Neural crest cell (in vitro differentiated cells): ENCODE measurements at regions not wholly inside any gene's neighbourhood (a gene's known extent, or its start where the extent isn't known, plus 50 kb on each side); places are given as distances from the start of the nearest gene placed in this dataset.
"Not testable (repeated sequence)": the region's sequence is repeated elsewhere in the genome, so short reads cannot be mapped to it uniquely, and the experiment has no call there.

Source experiments
- DNase-seq: peaks from one replicate; pipeline ENCODE4 v3.0.0; 2021; ENCODE audit warnings: low read depth, mixed read lengths, low spot score
- H3K27ac Mint-ChIP-seq: one replicate; pipeline ENCODE4 v1.8.0; 2021; ENCODE audit warnings: mild to moderate bottlenecking, mixed read lengths; ENCODE audit not compliant: unreplicated experiment
- H3K27me3 Mint-ChIP-seq: 2 replicates; pipeline ENCODE4 v1.8.0; 2021; ENCODE audit warnings: low read depth, mild to moderate bottlenecking, mixed read lengths
- H3K36me3 Mint-ChIP-seq: 2 replicates; pipeline ENCODE4 v1.8.0; 2021; ENCODE audit warnings: low read depth, mild to moderate bottlenecking, mixed read lengths
- H3K4me1 Mint-ChIP-seq: 2 replicates; pipeline ENCODE4 v1.8.0; 2021; ENCODE audit warnings: mixed read lengths
- H3K4me3 Mint-ChIP-seq: one replicate; pipeline ENCODE4 v1.8.0; 2021; ENCODE audit warnings: mild to moderate bottlenecking, mixed read lengths
- H3K9me3 Mint-ChIP-seq: 2 replicates; pipeline ENCODE4 v1.8.0; 2021; ENCODE audit warnings: mixed read lengths
- TF ChIP-seq, protein P1 (sequence below): fragments of 200-600 bp; sonication (generic); conservative IDR thresholded peaks from 2 replicates; pipeline ENCODE4 v1.5.0; 2021; ENCODE audit warnings: antibody characterized with exemption, mild to moderate bottlenecking

DNA sequence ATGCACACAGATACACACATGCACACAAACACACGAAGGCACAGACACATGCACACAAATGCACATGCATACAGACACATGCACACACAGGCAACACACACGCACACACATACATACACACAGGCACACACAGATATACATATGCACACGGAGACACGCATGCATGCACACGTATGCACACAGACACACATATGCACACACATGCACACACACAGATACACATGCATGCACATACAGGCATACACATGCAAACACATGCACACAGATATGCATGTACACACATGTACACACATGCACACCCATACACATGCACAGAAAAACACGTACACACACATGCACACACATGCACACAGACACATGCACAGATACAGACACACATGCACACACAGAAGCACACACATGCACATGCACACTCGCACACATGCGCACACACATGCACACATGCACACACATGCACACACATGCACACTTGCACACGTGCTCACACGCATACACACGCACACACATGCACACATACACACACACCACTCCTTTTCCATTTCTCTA lies 70.8 kb upstream of the ALDH3B2 start:
- no peak overlapping the region for H3K4me3 Mint-ChIP-seq
- TF ChIP-seq, protein P1, sequence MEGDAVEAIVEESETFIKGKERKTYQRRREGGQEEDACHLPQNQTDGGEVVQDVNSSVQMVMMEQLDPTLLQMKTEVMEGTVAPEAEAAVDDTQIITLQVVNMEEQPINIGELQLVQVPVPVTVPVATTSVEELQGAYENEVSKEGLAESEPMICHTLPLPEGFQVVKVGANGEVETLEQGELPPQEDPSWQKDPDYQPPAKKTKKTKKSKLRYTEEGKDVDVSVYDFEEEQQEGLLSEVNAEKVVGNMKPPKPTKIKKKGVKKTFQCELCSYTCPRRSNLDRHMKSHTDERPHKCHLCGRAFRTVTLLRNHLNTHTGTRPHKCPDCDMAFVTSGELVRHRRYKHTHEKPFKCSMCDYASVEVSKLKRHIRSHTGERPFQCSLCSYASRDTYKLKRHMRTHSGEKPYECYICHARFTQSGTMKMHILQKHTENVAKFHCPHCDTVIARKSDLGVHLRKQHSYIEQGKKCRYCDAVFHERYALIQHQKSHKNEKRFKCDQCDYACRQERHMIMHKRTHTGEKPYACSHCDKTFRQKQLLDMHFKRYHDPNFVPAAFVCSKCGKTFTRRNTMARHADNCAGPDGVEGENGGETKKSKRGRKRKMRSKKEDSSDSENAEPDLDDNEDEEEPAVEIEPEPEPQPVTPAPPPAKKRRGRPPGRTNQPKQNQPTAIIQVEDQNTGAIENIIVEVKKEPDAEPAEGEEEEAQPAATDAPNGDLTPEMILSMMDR, result no peak
- H3K4me1 Mint-ChIP-seq, result peaks cover 46% of the 10 kb centered on the region
- peaks cover 4% of the 10 kb centered on the region for H3K9me3 Mint-ChIP-seq
- no peak overlapping the region for H3K27ac Mint-ChIP-seq
- DNase-seq, result no peak
- peaks cover 2% of the 10 kb centered on the region for H3K27me3 Mint-ChIP-seq
- H3K36me3 Mint-ChIP-seq, result no peaks in the 10 kb centered on the region

GRCh38 chr11:67744231-67744630 lies 69.8 kb upstream of the ALDH3B2 start:
- not testable (repeated sequence) for DNase-seq, H3K36me3 Mint-ChIP-seq, H3K9me3 Mint-ChIP-seq, H3K27me3 Mint-ChIP-seq, H3K4me3 Mint-ChIP-seq
- Mint-ChIP-seq H3K4me1 (peaks cover 46% of the 10 kb centered on the region), H3K27ac (peak overlapping the region; percentile 89)

DNA sequence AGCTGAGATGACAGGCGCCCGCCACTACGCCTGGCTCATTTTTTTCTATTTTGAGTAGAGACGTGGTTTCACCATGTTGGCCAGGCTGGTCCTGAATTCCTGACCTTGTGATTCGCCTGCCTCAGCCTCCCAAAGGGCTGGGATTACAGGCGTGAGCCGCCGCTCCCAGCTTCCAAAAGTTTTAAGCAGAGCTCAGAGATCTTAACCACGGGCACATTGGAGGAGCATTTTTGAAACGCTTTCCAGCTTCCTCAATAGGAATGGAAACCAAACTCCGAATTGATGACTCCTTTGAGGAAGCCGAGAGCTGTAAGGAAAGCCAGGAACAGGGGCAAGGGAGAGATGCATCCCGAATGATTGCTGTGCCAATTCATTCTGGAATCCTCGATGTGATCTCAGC lies 63.8 kb upstream of the ALDH3B2 start:
- not testable (repeated sequence) for H3K27me3 Mint-ChIP-seq, H3K36me3 Mint-ChIP-seq, DNase-seq, H3K4me1 Mint-ChIP-seq, H3K4me3 Mint-ChIP-seq, H3K27ac Mint-ChIP-seq, H3K9me3 Mint-ChIP-seq

GRCh38 chr11:67737562-67738080 lies 63.2 kb upstream of the ALDH3B2 start:
- DNase-seq, H3K27ac Mint-ChIP-seq, H3K36me3 Mint-ChIP-seq, H3K4me3 Mint-ChIP-seq, H3K27me3 Mint-ChIP-seq, H3K4me1 Mint-ChIP-seq, H3K9me3 Mint-ChIP-seq: not testable (repeated sequence)

GRCh38 chr11:67732045-67732787 lies 57.8 kb upstream of the ALDH3B2 start:
- Mint-ChIP-seq H3K27ac (no peak overlapping the region), H3K9me3 (peaks cover 7% of the 10 kb centered on the region), H3K36me3 (no peaks in the 10 kb centered on the region), H3K4me3 (no peak overlapping the region), H3K4me1 (peaks cover 35% of the 10 kb centered on the region), H3K27me3 (peaks cover 3% of the 10 kb centered on the region)
- no peak for DNase-seq
- TF ChIP-seq, protein P1, result peak; percentile 50

- H3K36me3 Mint-ChIP-seq, result no peaks in the 10 kb centered on the region
- peaks cover 2% of the 10 kb centered on the region for H3K27me3 Mint-ChIP-seq
- H3K4me1 Mint-ChIP-seq, result peaks cover 35% of the 10 kb centered on the region
- TF ChIP-seq, protein P1, result no peak
- no peak overlapping the region for H3K27ac Mint-ChIP-seq
- H3K9me3 Mint-ChIP-seq, result peaks cover 7% of the 10 kb centered on the region
- no peak for DNase-seq
- H3K4me3 Mint-ChIP-seq, result peak overlapping the region; percentile 50
These were observed 57.2 kb upstream of the ALDH3B2 start for GRCh38 chr11:67731583-67731982.

- not testable (repeated sequence) for H3K36me3 Mint-ChIP-seq, H3K27me3 Mint-ChIP-seq, H3K4me3 Mint-ChIP-seq, H3K9me3 Mint-ChIP-seq
- peak; percentile 28 for DNase-seq
- Mint-ChIP-seq H3K4me1 (peaks cover 35% of the 10 kb centered on the region), H3K27ac (peak overlapping the region; percentile 75)
These were observed 53.7 kb upstream of the ALDH3B2 start for GRCh38 chr11:67728163-67728571.

DNA sequence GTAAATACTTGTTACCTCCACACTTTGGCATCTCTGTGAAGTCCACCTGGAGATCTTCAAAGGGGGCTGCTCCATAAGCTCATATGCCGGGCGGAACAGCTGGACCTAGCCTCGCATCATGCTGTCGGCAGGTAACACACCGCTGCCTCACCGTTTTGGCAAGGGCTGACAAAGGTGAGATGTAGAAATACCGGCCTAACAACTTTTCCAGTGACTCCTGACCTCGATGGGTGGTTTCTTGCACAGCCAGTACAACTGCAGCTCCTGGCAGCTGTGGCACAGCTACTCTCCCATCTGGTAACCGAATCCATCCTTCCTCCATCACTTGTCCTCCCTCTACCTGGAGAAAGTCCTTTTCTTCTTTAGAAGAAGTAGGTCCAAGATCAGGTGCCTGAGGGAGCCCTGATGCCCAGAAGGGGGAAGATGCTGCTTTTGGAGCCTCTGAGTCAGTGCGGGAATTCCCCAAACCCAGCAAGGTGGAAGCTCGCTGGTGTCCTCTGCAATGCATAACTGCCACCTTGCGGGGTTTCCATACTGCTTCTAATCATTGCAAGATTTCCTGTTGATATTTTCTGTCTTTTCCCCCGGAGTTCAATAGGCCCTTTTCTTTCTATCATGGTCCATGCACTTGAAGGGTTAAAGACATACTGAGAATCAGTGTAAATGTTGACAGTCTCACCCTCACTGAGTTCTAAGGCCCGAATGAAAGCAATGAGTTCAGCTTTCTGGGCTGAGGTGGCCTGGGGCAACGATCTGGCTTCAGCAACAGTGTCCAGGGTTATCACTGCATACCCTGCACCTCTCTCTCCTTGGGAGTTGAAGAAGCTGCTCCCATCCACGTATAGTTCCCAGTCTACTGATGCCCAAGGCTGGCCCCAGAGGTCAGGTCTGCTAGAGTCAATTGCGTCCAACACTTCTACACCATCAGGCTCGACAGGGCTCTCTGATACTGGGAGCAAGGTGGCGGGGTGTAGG lies 52.9 kb upstream of the ALDH3B2 start:
- not testable (repeated sequence) for DNase-seq, H3K27me3 Mint-ChIP-seq, H3K4me3 Mint-ChIP-seq, H3K36me3 Mint-ChIP-seq, H3K9me3 Mint-ChIP-seq
- H3K27ac Mint-ChIP-seq, result peak overlapping the region; percentile 75
- peaks cover 35% of the 10 kb centered on the region for H3K4me1 Mint-ChIP-seq
